Ovary (tissue), 3 donors: ENCODE measurements at regions not wholly inside any gene's neighbourhood (a gene's known extent, or its start where the extent isn't known, plus 50 kb on each side); places are given as distances from the start of the nearest gene placed in this dataset.

Source experiments
- CTCF ChIP-seq, 3 donors: fragments of 450-650 bp in 2 of 3; fragments of 200-600 bp in 1 of 3; IDR thresholded peaks; one replicate each; pipeline versions ENCODE4 v1.5.1 to v1.8.0; 2016 to 2022; ENCODE audit warnings: antibody characterized with exemption in 3 of 3, mild to moderate bottlenecking in 1 of 3
- EP300 ChIP-seq: sonication (generic); formaldehyde crosslinking; IDR thresholded peaks from one replicate; pipeline ENCODE4 v1.6.1; 2017; ENCODE audit warnings: antibody characterized with exemption
- POLR2A ChIP-seq: fragments of 450-650 bp; IDR thresholded peaks from one replicate; pipeline ENCODE4 v1.6.1; 2017; ENCODE audit warnings: antibody characterized with exemption, mild to moderate bottlenecking, moderate library complexity
- donor health status: DM: no; HTN: no; CAD: no.

GRCh38 chr10:23897861-23898260 is 311.1 kb upstream of the KIAA1217 start:
- TF ChIP-seq CTCF (IDR thresholded peaks at IDR 0.05) (no peak), POLR2A (no peak), EP300 (no peak)
